ENCODE measurements at regions not wholly inside any gene's neighbourhood (a gene's known extent, or its start where the extent isn't known, plus 50 kb on each side); places are given as distances from the start of the nearest gene placed in this dataset.

DNA sequence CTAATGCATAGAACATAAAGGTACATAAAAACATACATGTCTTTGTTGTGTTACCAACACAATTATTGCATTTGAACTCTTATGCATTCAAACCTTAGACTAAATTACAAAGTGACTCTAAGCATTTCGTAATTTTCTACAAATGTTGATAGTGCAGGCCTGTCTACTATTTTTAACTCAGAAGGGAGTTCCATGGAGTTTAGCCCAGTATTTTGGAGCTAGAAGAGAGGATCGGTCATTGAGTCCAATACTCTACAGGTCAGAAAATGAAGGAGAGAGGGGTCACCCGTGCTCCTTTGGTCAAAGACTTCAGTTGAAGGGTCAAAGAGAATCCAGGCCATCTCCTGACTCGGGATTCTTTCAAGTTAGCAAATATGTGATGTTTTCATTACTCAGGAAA lies 55.3 kb upstream of the SRRM3 start:
- TF ChIP-seq POLR2AphosphoS5 (IDR thresholded peaks at IDR 0.05) = no peak
- TF ChIP-seq, protein P1, sequence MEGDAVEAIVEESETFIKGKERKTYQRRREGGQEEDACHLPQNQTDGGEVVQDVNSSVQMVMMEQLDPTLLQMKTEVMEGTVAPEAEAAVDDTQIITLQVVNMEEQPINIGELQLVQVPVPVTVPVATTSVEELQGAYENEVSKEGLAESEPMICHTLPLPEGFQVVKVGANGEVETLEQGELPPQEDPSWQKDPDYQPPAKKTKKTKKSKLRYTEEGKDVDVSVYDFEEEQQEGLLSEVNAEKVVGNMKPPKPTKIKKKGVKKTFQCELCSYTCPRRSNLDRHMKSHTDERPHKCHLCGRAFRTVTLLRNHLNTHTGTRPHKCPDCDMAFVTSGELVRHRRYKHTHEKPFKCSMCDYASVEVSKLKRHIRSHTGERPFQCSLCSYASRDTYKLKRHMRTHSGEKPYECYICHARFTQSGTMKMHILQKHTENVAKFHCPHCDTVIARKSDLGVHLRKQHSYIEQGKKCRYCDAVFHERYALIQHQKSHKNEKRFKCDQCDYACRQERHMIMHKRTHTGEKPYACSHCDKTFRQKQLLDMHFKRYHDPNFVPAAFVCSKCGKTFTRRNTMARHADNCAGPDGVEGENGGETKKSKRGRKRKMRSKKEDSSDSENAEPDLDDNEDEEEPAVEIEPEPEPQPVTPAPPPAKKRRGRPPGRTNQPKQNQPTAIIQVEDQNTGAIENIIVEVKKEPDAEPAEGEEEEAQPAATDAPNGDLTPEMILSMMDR (IDR thresholded peaks at IDR 0.05) = no peak
